HL-60 (cell line): ENCODE measurements at regions not wholly inside any gene's neighbourhood (a gene's known extent, or its start where the extent isn't known, plus 50 kb on each side); places are given as distances from the start of the nearest gene placed in this dataset.

Experiments used
- CTCF ChIP-seq: IDR thresholded peaks from one replicate; pipeline ENCODE4 v1.5.1; 2011; ENCODE audit warnings: low read length, control low read depth, inconsistent platforms; ENCODE audit not compliant: insufficient read depth
- GABPA ChIP-seq: IDR thresholded peaks from 2 replicates; pipeline ENCODE4 v1.6.1; 2012; ENCODE audit warnings: low read depth
- POLR2AphosphoS5 ChIP-seq: IDR thresholded peaks from 2 replicates; pipeline ENCODE4 v1.6.1; 2012; ENCODE audit warnings: low read depth
- REST ChIP-seq: IDR thresholded peaks from 2 replicates; pipeline ENCODE4 v1.6.1; 2012; ENCODE audit warnings: low read depth; ENCODE audit not compliant: insufficient replicate concordance
- SPI1 ChIP-seq: IDR thresholded peaks from 2 replicates; pipeline ENCODE4 v1.6.1; 2012; ENCODE audit warnings: low read depth, mild to moderate bottlenecking, borderline replicate concordance

- TF ChIP-seq CTCF (no peak), POLR2AphosphoS5 (no peak), REST (no peak), GABPA (no peak), SPI1 (peak; percentile 64; the same call in 1 of the 2 replicates)
Measured at GRCh38 chr7:20508109-20508508, 107.4 kb upstream of the ABCB5 start.
